ENCODE measurements at regions not wholly inside any gene's neighbourhood (a gene's known extent, or its start where the extent isn't known, plus 50 kb on each side); places are given as distances from the start of the nearest gene placed in this dataset.

GRCh38 chr7:45455662-45456061 is 118.5 kb upstream of the ADCY1 start:
- CTCF ChIA-PET: interaction anchor here (2.3 kb wide), 1 partner anchor 10 kb away, joined by 5 read pairs; no protein-coding TSS in a partner anchor
- no peak for DNase-seq (ENCODE audit: extremely low spot score)
- POLR2A ChIA-PET: no interaction called here
- TF ChIP-seq, protein P1, sequence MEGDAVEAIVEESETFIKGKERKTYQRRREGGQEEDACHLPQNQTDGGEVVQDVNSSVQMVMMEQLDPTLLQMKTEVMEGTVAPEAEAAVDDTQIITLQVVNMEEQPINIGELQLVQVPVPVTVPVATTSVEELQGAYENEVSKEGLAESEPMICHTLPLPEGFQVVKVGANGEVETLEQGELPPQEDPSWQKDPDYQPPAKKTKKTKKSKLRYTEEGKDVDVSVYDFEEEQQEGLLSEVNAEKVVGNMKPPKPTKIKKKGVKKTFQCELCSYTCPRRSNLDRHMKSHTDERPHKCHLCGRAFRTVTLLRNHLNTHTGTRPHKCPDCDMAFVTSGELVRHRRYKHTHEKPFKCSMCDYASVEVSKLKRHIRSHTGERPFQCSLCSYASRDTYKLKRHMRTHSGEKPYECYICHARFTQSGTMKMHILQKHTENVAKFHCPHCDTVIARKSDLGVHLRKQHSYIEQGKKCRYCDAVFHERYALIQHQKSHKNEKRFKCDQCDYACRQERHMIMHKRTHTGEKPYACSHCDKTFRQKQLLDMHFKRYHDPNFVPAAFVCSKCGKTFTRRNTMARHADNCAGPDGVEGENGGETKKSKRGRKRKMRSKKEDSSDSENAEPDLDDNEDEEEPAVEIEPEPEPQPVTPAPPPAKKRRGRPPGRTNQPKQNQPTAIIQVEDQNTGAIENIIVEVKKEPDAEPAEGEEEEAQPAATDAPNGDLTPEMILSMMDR (IDR thresholded peaks at IDR 0.05; ENCODE audit: control extremely low read depth, extremely low read depth, low read depth, missing control alignments): no peak

- no peak for DNase-seq (ENCODE audit: extremely low spot score)
- POLR2A ChIA-PET: no interaction called here
- CTCF ChIA-PET: interaction anchor here (1.1 to 2.3 kb wide), 2 partner anchors 10 to 87 kb away, joined by 3 to 5 read pairs; no protein-coding TSS in a partner anchor
- TF ChIP-seq, protein P1 (IDR thresholded peaks at IDR 0.05; ENCODE audit: control extremely low read depth, extremely low read depth, low read depth, missing control alignments): no peak
Measured at GRCh38 chr7:45456105-45456504, 118.1 kb upstream of the ADCY1 start.

GRCh38 chr7:45456747-45457524 is 117.2 kb upstream of the ADCY1 start:
- CTCF ChIA-PET: interaction anchor here (1.1 kb wide), 1 partner anchor 86 kb away, joined by 3 read pairs; no protein-coding TSS in a partner anchor
- no peak for DNase-seq (ENCODE audit: extremely low spot score)
- POLR2A ChIA-PET: no interaction called here
- TF ChIP-seq, protein P1 (IDR thresholded peaks at IDR 0.05; ENCODE audit: control extremely low read depth, extremely low read depth, low read depth, missing control alignments): no peak

DNA sequence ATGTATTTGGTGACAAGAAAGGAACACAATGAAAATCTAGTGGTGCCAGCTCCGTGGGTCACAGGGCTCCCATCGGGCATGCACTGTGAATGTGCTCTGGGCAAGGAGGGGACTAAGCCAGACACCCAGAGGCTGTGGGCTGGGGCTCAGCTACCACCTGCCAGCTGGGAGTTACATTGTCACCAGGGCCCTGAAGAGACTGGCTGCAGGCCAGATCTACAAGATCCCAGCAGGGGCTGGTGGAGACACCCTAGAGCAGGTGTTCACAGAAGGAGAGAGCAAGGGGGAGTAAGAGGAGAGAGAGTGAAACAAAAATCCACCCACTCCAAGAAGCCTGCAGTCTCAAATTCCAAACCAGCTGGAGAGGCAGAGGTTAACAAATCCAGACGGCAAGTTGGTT is 116.6 kb upstream of the ADCY1 start:
- DNase-seq (ENCODE audit: extremely low spot score): no peak
- TF ChIP-seq, protein P1 (IDR thresholded peaks at IDR 0.05; ENCODE audit: control extremely low read depth, extremely low read depth, low read depth, missing control alignments): no peak
- POLR2A ChIA-PET: no interaction called here
- CTCF ChIA-PET: no interaction called here

DNA sequence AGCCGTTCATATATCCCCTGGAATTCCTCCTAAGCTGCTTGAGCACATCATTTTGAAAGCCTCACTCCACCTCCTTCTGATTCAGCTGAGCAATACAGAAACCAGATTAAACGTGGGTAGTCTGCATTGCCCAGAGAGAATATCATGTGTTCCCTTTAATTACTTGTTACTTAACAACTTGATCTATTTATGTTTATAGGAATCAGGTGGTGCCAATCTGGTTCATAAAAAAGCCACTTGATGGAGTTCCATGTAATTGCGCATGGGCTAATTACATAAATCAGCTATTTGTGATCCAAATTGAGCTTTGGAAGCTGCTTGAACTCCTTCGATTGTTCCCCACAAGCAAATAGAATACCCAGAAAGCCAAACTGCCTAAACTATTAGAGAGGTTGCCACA is 114.7 kb upstream of the ADCY1 start:
- TF ChIP-seq, protein P1 (IDR thresholded peaks at IDR 0.05; ENCODE audit: control extremely low read depth, extremely low read depth, low read depth, missing control alignments): no peak
- CTCF ChIA-PET: no interaction called here
- DNase-seq (ENCODE audit: extremely low spot score): no peak
- POLR2A ChIA-PET: no interaction called here

- ChIA-PET POLR2A (no interaction called here), CTCF (no interaction called here)
- DNase-seq (ENCODE audit: extremely low spot score): no peak
- TF ChIP-seq, protein P1 (IDR thresholded peaks at IDR 0.05; ENCODE audit: control extremely low read depth, extremely low read depth, low read depth, missing control alignments): no peak
Measured at GRCh38 chr7:45460379-45460778, 113.8 kb upstream of the ADCY1 start.

All from GM10248 (cell line).